Testis (tissue), 2 donors: ENCODE measurements at regions not wholly inside any gene's neighbourhood (a gene's known extent, or its start where the extent isn't known, plus 50 kb on each side); places are given as distances from the start of the nearest gene placed in this dataset.

Experiments used
- CTCF ChIP-seq, 3 experiments: fragments of 450-650 bp in 2 of 3; fragments of 200-600 bp in 1 of 3; sonication (generic) in 1 of 3; IDR thresholded peaks; one replicate each; pipeline ENCODE4 v1.5.1; 2016 to 2019; ENCODE audit warnings: antibody characterized with exemption in 3 of 3, mild to moderate bottlenecking in 2 of 3, moderate library complexity in 1 of 3
- POLR2A ChIP-seq: fragments of 450-650 bp; IDR thresholded peaks from one replicate; pipeline ENCODE4 v1.6.1; 2017; ENCODE audit warnings: antibody characterized with exemption, mild to moderate bottlenecking, moderate library complexity

- no peak for TF ChIP-seq POLR2A
- no peak for TF ChIP-seq CTCF (IDR thresholded peaks at IDR 0.05)
These were observed 2371.1 kb downstream of the MAT2B start for GRCh38 chr5:165876538-165876937.
